K562 (cell line): ENCODE measurements at regions not wholly inside any gene's neighbourhood (a gene's known extent, or its start where the extent isn't known, plus 50 kb on each side); places are given as distances from the start of the nearest gene placed in this dataset.

Experiments used
- ATAC-seq: fragments of 200-7000 bp; cut with Tn5 transposase; 3 replicates; pipeline ENCODE4 v1.9.1; 2020; ENCODE audit warnings: moderate library complexity
- BruUV-seq: library from RNA; stranded (reverse); fragments of 400-500 nt; replicated peaks from 2 replicates; lab custom pipeline; 2021; lab: Mats Ljungman, UMichigan
- CTCF ChIA-PET: fragments of 300-600 bp; formaldehyde crosslinking; extraction: SDS; loops from one replicate; lab custom pipeline; 2021; ENCODE audit warnings: low intra/inter-chr PET ratio; lab: Yijun Ruan, JAX
- POLR2A ChIA-PET: fragments of 300-600, 350-650 bp; sonication (Branson Sonifier 250); formaldehyde crosslinking; extraction: SDS; loops from one replicate; lab custom pipeline; 2021; ENCODE audit warnings: antibody characterized with exemption, inconsistent platforms; lab: Yijun Ruan, JAX
- DNase-seq, 4 experiments: peaks; one replicate each; pipeline versions ENCODE4 v3.0.0 to v3.0.0-alpha.2; 2011 to 2018; ENCODE audit warnings: low spot score in 3 of 4, mixed read lengths in 3 of 4; ENCODE audit errors: extremely low read depth in 1 of 4
- FAIRE-seq: peaks from 2 replicates; lab custom pipeline; 2011; peaks lifted over from hg19 to GRCh38; lab: Jason Lieb, UNC
- H2AFZ ChIP-seq: 2 replicates; pipeline ENCODE4 v1.6.0; 2011; ENCODE audit warnings: low read depth, low read length, control low read depth, inconsistent platforms
- H3K27ac ChIP-seq: fragments of 200-600 bp; 3 replicates; pipeline ENCODE4 v1.8.0; 2011; ENCODE audit warnings: low read depth, mild to moderate bottlenecking, control low read depth, inconsistent platforms, low read length, moderate library complexity, mixed read lengths; ENCODE audit errors: extremely low read depth
- H3K27me3 ChIP-seq, 2 experiments: fragments of 300-600 bp in 1 of 2; 2 replicates in 1 of 2; 3 replicates in 1 of 2; pipeline versions ENCODE4 v1.6.0 to v1.8.0; 2011; ENCODE audit warnings: inconsistent platforms in 2 of 2, low read length in 2 of 2, mild to moderate bottlenecking in 1 of 2, mixed read lengths in 1 of 2, moderate library complexity in 1 of 2; ENCODE audit not compliant: control insufficient read depth in 2 of 2, insufficient read depth in 2 of 2
- H3K36me3 ChIP-seq: fragments of 300-600 bp; 3 replicates; pipeline ENCODE4 v1.8.0; 2011; ENCODE audit warnings: mild to moderate bottlenecking, low read length, inconsistent platforms; ENCODE audit not compliant: control insufficient read depth, insufficient read depth
- H3K4me1 ChIP-seq, 2 experiments: fragments of 200-600 bp in 1 of 2; replicated peaks in 1 of 2; 2 replicates in 1 of 2; 3 replicates in 1 of 2; pipeline versions ENCODE4 v1.5.1 to v1.8.0; 2011; ENCODE audit warnings: inconsistent platforms in 2 of 2, low read length in 2 of 2, mild to moderate bottlenecking in 1 of 2, mixed read lengths in 1 of 2, moderate library complexity in 1 of 2; ENCODE audit not compliant: control insufficient read depth in 2 of 2, insufficient read depth in 2 of 2
- H3K4me2 ChIP-seq: 2 replicates; pipeline ENCODE4 v1.6.1; 2011; ENCODE audit warnings: low read length, control low read depth, inconsistent platforms, mixed read lengths; ENCODE audit not compliant: insufficient read depth
- H3K4me3 ChIP-seq: fragments of 200-600 bp; sonication (generic), shearing (Covaris generic); 2 replicates; pipeline ENCODE4 v1.5.1; 2016; ENCODE audit warnings: control low read depth, inconsistent platforms
- H3K79me2 ChIP-seq: fragments of 200-600 bp; 3 replicates; pipeline ENCODE4 v1.8.0; 2011; ENCODE audit warnings: low read length, inconsistent platforms; ENCODE audit not compliant: control insufficient read depth, insufficient read depth
- H3K9ac ChIP-seq, 2 experiments: 2 replicates each; pipeline versions ENCODE4 v1.6.0 to v1.6.1; 2011; ENCODE audit warnings: low read depth in 2 of 2, low read length in 2 of 2, control low read depth in 1 of 2, inconsistent platforms in 1 of 2, mild to moderate bottlenecking in 1 of 2, mixed read lengths in 1 of 2; ENCODE audit not compliant: insufficient read depth in 1 of 2
- H3K9me1 ChIP-seq: one replicate; pipeline ENCODE4 v1.6.0; 2011; ENCODE audit warnings: inconsistent platforms, mild to moderate bottlenecking, low read length, moderate library complexity; ENCODE audit not compliant: control insufficient read depth, insufficient read depth
- H3K9me3 ChIP-seq: replicated peaks from 2 replicates; pipeline ENCODE4 v1.5.1; 2011; ENCODE audit warnings: low read depth, low read length, inconsistent platforms; ENCODE audit not compliant: control insufficient read depth, insufficient read depth
- H4K20me1 ChIP-seq: replicated peaks from 2 replicates; pipeline ENCODE4 v1.6.1; 2011; ENCODE audit warnings: low read length, inconsistent platforms, mixed read lengths; ENCODE audit not compliant: control insufficient read depth, insufficient read depth
- ATF3 ChIP-seq, 2 experiments: fragments of 450-650 bp in 1 of 2; sonication (generic) in 1 of 2; formaldehyde crosslinking in 1 of 2; IDR thresholded peaks in 1 of 2; conservative IDR thresholded peaks in 1 of 2; 2 replicates each; pipeline versions ENCODE4 v1.6.1 to v1.8.1; 2016 to 2023; ENCODE audit warnings: mild to moderate bottlenecking in 2 of 2, moderate library complexity in 2 of 2, inconsistent platforms in 1 of 2, missing genetic modification reagents in 1 of 2
- CREB5 ChIP-seq: fragments of 250-450 bp; sonication (Bioruptor Pico); IDR thresholded peaks from 2 replicates; pipeline ENCODE4 v1.5.0; 2020; ENCODE audit warnings: mild to moderate bottlenecking
- CREBBP ChIP-seq: IDR thresholded peaks from one replicate; pipeline ENCODE4 v1.6.1; 2012; ENCODE audit warnings: low read depth, mild to moderate bottlenecking, control low read depth, inconsistent platforms, low read length
- GTF2F1 ChIP-seq: IDR thresholded peaks from 2 replicates; pipeline ENCODE4 v1.6.1; 2011; ENCODE audit warnings: low read depth, low read length, improper control_type of control experiment
- HCFC1 ChIP-seq: IDR thresholded peaks from 2 replicates; pipeline ENCODE4 v1.6.1; 2012; ENCODE audit warnings: low read depth, low read length, improper control_type of control experiment
- KLF16 ChIP-seq: IDR thresholded peaks from 2 replicates; pipeline ENCODE4 v1.6.1; 2016; ENCODE audit warnings: antibody characterized with exemption
- POLR3G ChIP-seq: IDR thresholded peaks from 2 replicates; pipeline ENCODE4 v1.6.1; 2011; ENCODE audit not compliant: insufficient read length, insufficient replicate concordance; ENCODE audit errors: extremely low read depth
- RNF219 ChIP-seq: fragments of 250-450 bp; sonication (Bioruptor Pico); IDR thresholded peaks from 2 replicates; pipeline ENCODE4 v1.5.0; 2022; ENCODE audit warnings: mild to moderate bottlenecking
- TCF15 ChIP-seq: fragments of 250-450 bp; sonication (Bioruptor Pico); IDR thresholded peaks from 2 replicates; pipeline ENCODE4 v1.8.0; 2022; ENCODE audit warnings: moderate library complexity, mild to moderate bottlenecking, inconsistent platforms
- TCF3 ChIP-seq: sonication (generic); formaldehyde crosslinking; IDR thresholded peaks from 2 replicates; pipeline ENCODE4 v1.4.0; 2020; ENCODE audit warnings: mild to moderate bottlenecking, missing genetic modification reagents
- XRCC5 ChIP-seq: fragments of 200-400 bp; formaldehyde crosslinking; IDR thresholded peaks from 2 replicates; pipeline ENCODE4 v1.6.1; 2017; ENCODE audit warnings: low read depth, mild to moderate bottlenecking, low read length
- ZNF274 ChIP-seq: IDR thresholded peaks from 2 replicates; pipeline ENCODE4 v1.6.1; 2011; ENCODE audit warnings: low read depth, mild to moderate bottlenecking, low read length, moderate library complexity, borderline replicate concordance
- ZNF280B ChIP-seq: fragments of 250-450 bp; sonication (Bioruptor Pico); IDR thresholded peaks from 2 replicates; pipeline ENCODE4 v1.5.1; 2021; ENCODE audit warnings: mild to moderate bottlenecking
- WGBS: fragments of 100-300 bp; shearing (Covaris generic); methylation state at CpG from one replicate; pipeline ENCODE4 v1.1.6; 2016; ENCODE audit warnings: low coverage, mixed read lengths; ENCODE audit not compliant: insufficient coverage; ENCODE audit errors: missing lambda C conversion rate; 5-methylcytosine and 5-hydroxymethylcytosine counted together
- in situ Hi-C: fragments of 300-500 bp; cut with MboI; formaldehyde crosslinking; loops from 4 replicates; pipeline ENCODE4 v1.15.0; 2018; ENCODE audit warnings: inconsistent platforms, mixed read lengths
- intact Hi-C: fragments of 100-400 bp; cut with micrococcal nuclease; formaldehyde crosslinking; loops from 2 replicates; pipeline ENCODE4 v1.14.2; 2022

- Histone ChIP-seq H3K9me1 (no peaks in the 10 kb centered on the region), H3K27me3 (no peaks in the 10 kb centered on the region; a peak in 1 of 5 replicates), H3K9ac (no peak overlapping the region), H4K20me1 (no peaks in the 10 kb centered on the region), H3K36me3 (no peaks in the 10 kb centered on the region), H3K27ac (no peak overlapping the region), H3K4me1 (no peaks in the 10 kb centered on the region), H3K79me2 (no peaks in the 10 kb centered on the region), H3K4me3 (no peak overlapping the region), H2AFZ (no peak overlapping the region), H3K9me3 (no peaks in the 10 kb centered on the region; the same call in 1 of the 2 replicates), H3K4me2 (no peak overlapping the region)
- FAIRE-seq (no peak), ATAC-seq (no peak), DNase-seq (no peak)
- TF ChIP-seq TCF15 (no peak), TCF3 (CRISPR knock-in tag) (no peak), CREBBP (no peak), KLF16 (no peak), ATF3 (IDR thresholded peaks at IDR 0.05) (no peak), ATF3 (CRISPR knock-in tag; conservative IDR thresholded peaks at IDR 0.05) (no peak), POLR3G (no peak), HCFC1 (no peak), GTF2F1 (no peak), ZNF274 (no peak), CREB5 (CRISPR knock-in tag) (no peak), RNF219 (CRISPR knock-in tag) (no peak), ZNF280B (CRISPR knock-in tag) (no peak), XRCC5 (no peak)
- in situ Hi-C loops: no loop called here
- ChIA-PET CTCF (no interaction called here), POLR2A (interaction anchor here (0.7 kb wide), 1 partner anchor 16 kb away, joined by 3 read pairs; no protein-coding TSS in a partner anchor)
- BruUV-seq: no TSS peak
- intact Hi-C loops: no loop called here
- 1% methylated on average over 14 of the region's 14 CpGs for WGBS
Observed at GRCh38 chr1:186511761-186512637, 51.1 kb upstream of the PDC start.
